D721Med (cell line): ENCODE measurements at regions not wholly inside any gene's neighbourhood (a gene's known extent, or its start where the extent isn't known, plus 50 kb on each side); places are given as distances from the start of the nearest gene placed in this dataset.
"Not testable (repeated sequence)": the region's sequence is repeated elsewhere in the genome, so short reads cannot be mapped to it uniquely, and the experiment has no call there.

Experiments used
- DNase-seq: peaks from one replicate; pipeline ENCODE4 v3.0.0; 2011; ENCODE audit warnings: low spot score; ENCODE audit not compliant: insufficient read length
- FAIRE-seq: peaks from 2 replicates; lab custom pipeline; 2011; peaks lifted over from hg19 to GRCh38; lab: Jason Lieb, UNC
- TF ChIP-seq, protein P1 (sequence below): IDR thresholded peaks from 2 replicates; pipeline ENCODE4 v1.5.1; 2012; ENCODE audit warnings: mild to moderate bottlenecking, control low read depth; ENCODE audit not compliant: insufficient read depth; ENCODE audit errors: missing control alignments

DNA sequence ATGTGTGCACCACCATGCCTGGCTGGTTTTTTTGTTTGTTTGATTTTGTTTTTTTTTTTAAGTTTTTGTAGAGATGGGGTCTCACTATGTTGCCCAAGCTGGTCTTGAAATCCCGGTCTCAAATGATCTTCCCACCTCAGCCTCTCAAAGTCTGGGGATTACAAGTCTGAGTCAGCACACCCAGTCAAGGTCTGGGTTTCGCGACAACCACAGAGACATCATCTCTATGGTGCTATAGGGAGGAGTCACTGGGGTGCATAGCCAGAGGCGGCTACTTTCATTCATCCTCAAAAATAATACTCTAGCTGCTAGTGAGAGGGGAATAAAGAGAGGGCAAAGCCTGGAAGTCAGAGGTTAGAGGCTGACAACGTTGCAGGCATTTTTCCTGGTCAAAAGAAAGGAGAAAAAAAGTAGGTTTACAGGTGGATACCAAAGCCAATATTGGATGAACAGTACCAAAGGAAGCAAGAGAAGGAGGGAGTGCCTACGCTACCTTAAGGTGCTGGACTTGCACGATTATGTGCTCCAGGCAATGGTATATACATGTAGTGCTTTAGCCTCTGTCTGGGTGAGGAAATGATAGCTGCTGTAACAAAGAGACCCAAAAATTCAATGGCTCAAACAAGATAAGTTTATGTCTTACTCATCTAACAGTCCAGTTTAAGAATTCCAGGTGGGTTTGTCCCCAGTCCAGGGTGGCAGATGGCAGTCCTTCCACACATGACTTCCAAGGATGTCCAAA lies 178.3 kb downstream of the SKIDA1 start:
- FAIRE-seq, result no peak
- TF ChIP-seq, protein P1, sequence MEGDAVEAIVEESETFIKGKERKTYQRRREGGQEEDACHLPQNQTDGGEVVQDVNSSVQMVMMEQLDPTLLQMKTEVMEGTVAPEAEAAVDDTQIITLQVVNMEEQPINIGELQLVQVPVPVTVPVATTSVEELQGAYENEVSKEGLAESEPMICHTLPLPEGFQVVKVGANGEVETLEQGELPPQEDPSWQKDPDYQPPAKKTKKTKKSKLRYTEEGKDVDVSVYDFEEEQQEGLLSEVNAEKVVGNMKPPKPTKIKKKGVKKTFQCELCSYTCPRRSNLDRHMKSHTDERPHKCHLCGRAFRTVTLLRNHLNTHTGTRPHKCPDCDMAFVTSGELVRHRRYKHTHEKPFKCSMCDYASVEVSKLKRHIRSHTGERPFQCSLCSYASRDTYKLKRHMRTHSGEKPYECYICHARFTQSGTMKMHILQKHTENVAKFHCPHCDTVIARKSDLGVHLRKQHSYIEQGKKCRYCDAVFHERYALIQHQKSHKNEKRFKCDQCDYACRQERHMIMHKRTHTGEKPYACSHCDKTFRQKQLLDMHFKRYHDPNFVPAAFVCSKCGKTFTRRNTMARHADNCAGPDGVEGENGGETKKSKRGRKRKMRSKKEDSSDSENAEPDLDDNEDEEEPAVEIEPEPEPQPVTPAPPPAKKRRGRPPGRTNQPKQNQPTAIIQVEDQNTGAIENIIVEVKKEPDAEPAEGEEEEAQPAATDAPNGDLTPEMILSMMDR, result no peak

DNA sequence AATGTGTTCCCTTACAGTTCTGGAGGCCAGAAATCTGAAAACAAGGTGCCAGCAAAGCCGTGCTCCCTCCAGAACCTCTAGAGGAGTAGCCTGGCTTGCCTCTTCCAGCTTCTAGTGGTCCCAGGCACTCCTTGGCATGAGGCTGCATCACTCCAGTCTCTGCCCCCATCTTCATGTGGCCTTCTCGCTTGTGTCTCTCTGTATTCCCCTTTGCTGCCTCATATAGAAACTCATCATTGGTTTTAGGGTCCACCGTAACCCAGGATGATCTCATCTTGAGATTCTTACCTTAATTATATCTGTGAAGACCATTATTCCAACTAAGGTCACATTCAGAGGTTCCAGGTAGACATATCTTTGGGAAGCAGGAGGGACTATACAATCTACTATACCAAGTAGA lies 182.4 kb downstream of the SKIDA1 start:
- FAIRE-seq (no peak), DNase-seq (no peak)
- TF ChIP-seq, protein P1, result no peak

More for the DNA sequence above, 178.3 kb downstream of the SKIDA1 start:
- DNase-seq, result no peak

DNA sequence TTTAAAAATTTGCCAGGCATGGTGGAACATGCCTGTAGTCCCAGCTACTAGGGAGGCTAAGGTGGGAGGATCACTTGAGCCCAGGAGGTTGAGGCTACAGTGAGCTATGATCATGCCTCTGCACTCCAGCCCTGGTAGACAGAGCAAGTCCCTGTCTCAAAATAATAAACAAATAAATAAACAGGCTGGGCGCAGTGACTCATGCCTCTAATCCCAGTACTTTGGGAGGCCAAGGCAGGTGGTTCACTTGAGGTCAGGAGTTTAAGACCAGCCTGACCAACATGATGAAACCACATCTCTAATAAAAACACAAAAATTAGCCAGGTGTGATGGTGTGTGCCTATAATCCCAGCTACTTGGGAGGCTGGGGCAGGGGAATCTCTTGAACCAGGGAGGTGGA lies 183.0 kb downstream of the SKIDA1 start:
- not testable (repeated sequence) for DNase-seq, FAIRE-seq

DNA sequence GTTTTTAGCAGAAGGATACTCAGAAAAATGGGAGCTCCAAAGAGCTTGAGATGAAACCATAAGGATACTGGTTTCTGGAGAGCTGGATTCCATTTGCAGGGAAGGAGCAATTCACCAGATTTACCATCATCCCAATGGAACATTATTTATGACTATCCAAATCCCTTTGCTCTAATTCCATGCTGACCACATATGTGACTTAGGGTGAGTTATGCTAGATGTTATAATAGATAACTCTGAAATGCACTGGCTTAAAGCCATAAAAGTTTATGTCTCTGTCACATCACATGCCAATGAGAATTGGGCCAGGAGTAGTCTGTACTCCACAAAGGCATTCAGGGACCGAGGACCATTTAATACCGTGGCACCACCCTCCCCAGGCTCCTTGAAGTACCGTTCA lies 185.2 kb downstream of the SKIDA1 start:
- DNase-seq (no peak), FAIRE-seq (no peak)
- TF ChIP-seq, protein P1, result no peak

DNA sequence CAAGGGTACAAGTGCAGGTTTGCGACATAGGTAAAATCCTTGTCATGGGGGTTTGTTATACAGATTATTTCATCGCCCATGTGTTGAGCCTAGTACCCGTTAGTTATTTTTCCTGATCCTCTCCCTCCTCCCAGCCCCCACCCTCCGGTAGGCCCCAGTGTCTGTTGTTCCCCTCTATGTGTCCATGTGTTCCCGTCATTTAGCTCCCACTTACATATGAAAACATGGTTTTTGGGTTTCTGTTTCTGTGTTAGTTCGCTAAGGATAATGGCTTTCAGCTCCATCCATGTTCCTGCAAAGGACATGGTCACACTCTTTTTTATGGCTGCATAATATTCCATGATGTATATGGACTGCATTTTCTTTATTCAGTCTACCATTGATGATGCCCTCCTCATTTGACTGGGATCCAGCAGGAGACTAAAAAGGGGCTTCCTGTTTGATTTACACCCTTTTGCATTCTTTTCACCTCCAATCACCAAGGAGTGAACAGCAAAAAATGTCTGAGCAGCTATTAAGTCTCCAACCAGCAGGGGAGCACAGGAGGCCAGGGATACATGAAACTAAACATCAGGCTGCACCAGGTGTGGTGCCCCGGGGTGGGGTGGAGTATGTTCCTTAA lies 188.2 kb downstream of the SKIDA1 start:
- TF ChIP-seq, protein P1, result no peak
- DNase-seq (no peak), FAIRE-seq (no peak)

DNA sequence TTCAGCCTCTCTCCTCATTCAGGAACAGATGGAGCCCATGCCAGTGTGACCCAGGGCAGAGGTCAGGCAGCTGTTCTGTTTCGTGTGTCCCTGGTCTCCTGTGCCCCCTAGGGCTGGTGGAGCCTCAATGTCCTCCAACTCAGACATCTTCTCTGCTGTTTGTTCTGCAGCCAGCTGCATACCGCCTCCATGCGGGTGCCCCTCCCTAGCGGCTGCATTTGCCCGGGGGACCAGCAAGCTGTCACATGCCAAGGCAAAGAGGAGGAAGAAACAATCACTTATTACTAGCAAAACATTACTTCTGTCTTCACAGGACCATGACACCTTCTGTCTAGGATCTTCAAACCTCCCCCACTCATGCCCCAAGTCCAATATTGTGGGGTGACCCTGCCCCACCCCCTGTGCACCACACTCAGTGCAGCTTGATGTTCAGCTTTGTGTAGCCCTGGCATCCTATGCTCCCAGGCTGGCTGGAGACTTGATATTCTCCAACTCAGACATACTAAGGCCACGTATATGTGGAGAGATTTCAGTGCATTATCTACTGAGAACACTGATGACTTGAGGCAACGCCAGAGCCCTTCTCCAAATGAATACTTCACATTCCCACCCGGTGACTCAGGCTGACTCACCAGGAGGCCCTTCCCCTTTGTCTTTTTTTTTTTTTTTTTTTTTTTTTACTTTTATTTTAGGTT lies 188.9 kb downstream of the SKIDA1 start:
- FAIRE-seq (no peak), DNase-seq (no peak)
- TF ChIP-seq, protein P1, result no peak

DNA sequence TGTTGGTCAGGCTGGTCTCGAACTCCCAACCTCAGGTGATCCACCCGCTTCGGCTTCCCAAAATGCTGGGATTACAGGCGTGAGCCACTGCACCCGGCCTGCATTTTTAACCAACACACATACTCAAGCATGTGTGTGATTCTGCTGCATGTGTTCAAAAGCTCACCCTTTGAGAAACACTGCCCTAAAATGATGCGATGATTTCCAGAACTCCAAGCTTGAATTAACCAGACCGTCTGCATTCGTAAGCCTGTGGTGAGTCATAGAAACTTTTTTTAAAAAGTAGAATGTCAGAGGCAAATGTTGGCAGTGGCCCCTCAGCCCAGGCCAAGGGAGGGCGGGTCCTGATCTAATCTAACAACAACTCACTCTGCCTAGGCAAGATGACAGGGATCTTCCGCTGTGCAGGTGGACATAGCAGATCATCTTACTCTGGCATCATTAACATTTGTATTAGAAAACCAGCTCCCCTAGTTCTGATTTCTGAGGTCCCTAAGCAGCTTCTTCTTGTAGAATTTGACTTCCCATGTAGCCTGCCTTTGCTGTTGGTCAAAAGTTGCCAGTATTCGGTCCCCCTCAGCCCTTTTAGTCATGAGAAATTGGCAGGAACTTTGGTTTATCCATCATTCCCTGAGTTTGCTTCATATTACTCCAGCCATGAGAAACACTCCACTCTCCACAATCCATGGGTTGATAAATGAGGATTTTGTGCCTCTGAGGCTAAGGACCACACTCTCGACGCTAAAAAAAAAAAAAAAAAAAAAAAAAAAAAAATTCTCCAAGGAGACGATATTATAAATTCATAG lies 190.4 kb downstream of the SKIDA1 start:
- no peak for DNase-seq
- TF ChIP-seq, protein P1, result no peak
- FAIRE-seq, result no peak
